LNCAP (cell line): ENCODE measurements at regions not wholly inside any gene's neighbourhood (a gene's known extent, or its start where the extent isn't known, plus 50 kb on each side); places are given as distances from the start of the nearest gene placed in this dataset.

ENCODE experiments used
- CTCF ChIP-seq: fragments of 450-650 bp; IDR thresholded peaks from 2 replicates; pipeline ENCODE4 v1.5.1; 2017; ENCODE audit warnings: mild to moderate bottlenecking

GRCh38 chr2:145095641-145096435, 575.9 kb upstream of the ZEB2 start:
- TF ChIP-seq CTCF: no peak

GRCh38 chr2:145094370-145094769, 574.5 kb upstream of the ZEB2 start:
- TF ChIP-seq CTCF: no peak

- TF ChIP-seq CTCF: no peak
These were observed 572.0 kb upstream of the ZEB2 start for GRCh38 chr2:145091967-145092366.

- no peak for TF ChIP-seq CTCF
These were observed 571.2 kb upstream of the ZEB2 start for GRCh38 chr2:145090841-145091761.

GRCh38 chr2:145088756-145089155, 568.8 kb upstream of the ZEB2 start:
- TF ChIP-seq CTCF: no peak

- TF ChIP-seq CTCF: no peak
These were observed 567.0 kb upstream of the ZEB2 start for GRCh38 chr2:145086910-145087309.

GRCh38 chr2:145085612-145086011, 565.7 kb upstream of the ZEB2 start:
- no peak for TF ChIP-seq CTCF
